Heart left ventricle (tissue), 13 donors: ENCODE measurements at regions not wholly inside any gene's neighbourhood (a gene's known extent, or its start where the extent isn't known, plus 50 kb on each side); places are given as distances from the start of the nearest gene placed in this dataset.

Experiments used
- POLR2A ChIP-seq, 2 donors: fragments of 450-650 bp; IDR thresholded peaks; one replicate each; pipeline ENCODE4 v1.6.1; 2017; ENCODE audit warnings: antibody characterized with exemption in 2 of 2, mild to moderate bottlenecking in 2 of 2, moderate library complexity in 2 of 2
- TF ChIP-seq, protein P1 (sequence below), 12 donors: fragments of 200-600 bp; sonication (generic) in 4 of 12; IDR thresholded peaks; one replicate each; pipeline versions ENCODE4 v1.5.0 to v1.8.0; 2018 to 2022; ENCODE audit warnings: antibody characterized with exemption in 12 of 12, mild to moderate bottlenecking in 5 of 12
- donor health status: ischemic (EF 13 %, LVEDD 7.1; RV severe dilation, severe dysfunction).
- donor health status: DM: no; HTN: yes; CAD: no.
- donor health status: DM: no; HTN: no; CAD: no.
- donor health status: ischemic (EF 25% LVEDD 6.9; RV normal size, moderate dysfunction).
- donor health status: ischemic (EF 25% LVEDD 5.7; RV mildly dilated, moderate dysfunction).
- donor health status: ischemic (EF 35%, LVEDD 5.7; RV mildly dilated, moderate dysfunction).
- donor health status: nonischemic (EF 11% LVEDD 7.7; RV severe dilation, severe dysfunction).
- donor health status: DM: yes; HTN: yes; CAD: no.
- donor health status: PGD.
- donor health status: ischemic (EF 29% LVEDD 5.4; RV normal size, mild dysfunction).
- donor health status: nonischemic (EF 23%, LVEDD 6.1; RV moderate dilation, normal function).

DNA sequence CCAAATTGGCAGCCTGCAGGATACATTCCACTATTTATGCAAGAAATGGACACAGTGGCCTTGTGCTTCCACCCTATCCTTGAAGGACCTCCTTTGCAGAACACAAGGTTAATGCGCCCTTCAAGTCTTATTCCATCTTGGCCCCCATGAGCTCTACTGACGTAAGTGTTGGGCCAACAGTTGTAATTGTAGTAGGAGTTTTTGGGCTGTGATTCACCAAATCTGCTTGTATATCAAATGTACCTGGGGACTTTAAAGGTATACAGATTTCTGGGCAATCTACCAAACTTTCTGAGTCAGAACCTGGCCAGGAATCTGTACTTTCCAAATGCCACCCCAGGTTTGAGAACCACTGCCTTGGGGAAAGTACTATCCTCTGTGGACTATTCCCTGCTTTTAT is 100.9 kb upstream of the MARK1 start:
- no peak for TF ChIP-seq POLR2A (IDR thresholded peaks at IDR 0.05)
- TF ChIP-seq, protein P1, sequence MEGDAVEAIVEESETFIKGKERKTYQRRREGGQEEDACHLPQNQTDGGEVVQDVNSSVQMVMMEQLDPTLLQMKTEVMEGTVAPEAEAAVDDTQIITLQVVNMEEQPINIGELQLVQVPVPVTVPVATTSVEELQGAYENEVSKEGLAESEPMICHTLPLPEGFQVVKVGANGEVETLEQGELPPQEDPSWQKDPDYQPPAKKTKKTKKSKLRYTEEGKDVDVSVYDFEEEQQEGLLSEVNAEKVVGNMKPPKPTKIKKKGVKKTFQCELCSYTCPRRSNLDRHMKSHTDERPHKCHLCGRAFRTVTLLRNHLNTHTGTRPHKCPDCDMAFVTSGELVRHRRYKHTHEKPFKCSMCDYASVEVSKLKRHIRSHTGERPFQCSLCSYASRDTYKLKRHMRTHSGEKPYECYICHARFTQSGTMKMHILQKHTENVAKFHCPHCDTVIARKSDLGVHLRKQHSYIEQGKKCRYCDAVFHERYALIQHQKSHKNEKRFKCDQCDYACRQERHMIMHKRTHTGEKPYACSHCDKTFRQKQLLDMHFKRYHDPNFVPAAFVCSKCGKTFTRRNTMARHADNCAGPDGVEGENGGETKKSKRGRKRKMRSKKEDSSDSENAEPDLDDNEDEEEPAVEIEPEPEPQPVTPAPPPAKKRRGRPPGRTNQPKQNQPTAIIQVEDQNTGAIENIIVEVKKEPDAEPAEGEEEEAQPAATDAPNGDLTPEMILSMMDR (IDR thresholded peaks at IDR 0.05) = no peak
